NB4 (cell line): ENCODE measurements at regions not wholly inside any gene's neighbourhood (a gene's known extent, or its start where the extent isn't known, plus 50 kb on each side); places are given as distances from the start of the nearest gene placed in this dataset.

Source experiments
- DNase-seq: peaks from one replicate; pipeline ENCODE4 v3.0.0; 2010; ENCODE audit warnings: low read depth
- H3K4me3 ChIP-seq: one replicate; pipeline ENCODE4 v1.5.1; 2011; ENCODE audit warnings: mild to moderate bottlenecking, low read depth, low read length, moderate library complexity
- CTCF ChIP-seq: IDR thresholded peaks from one replicate; pipeline ENCODE4 v1.5.1; 2012; ENCODE audit warnings: low read depth, low read length
- MAX ChIP-seq: IDR thresholded peaks from 2 replicates; pipeline ENCODE4 v1.6.1; 2011; ENCODE audit warnings: low read depth, low read length
- MYC ChIP-seq: IDR thresholded peaks from 2 replicates; pipeline ENCODE4 v1.6.1; 2011; ENCODE audit warnings: low read depth, low read length
- POLR2A ChIP-seq: IDR thresholded peaks from 2 replicates; pipeline ENCODE4 v1.6.1; 2011; ENCODE audit warnings: mild to moderate bottlenecking; ENCODE audit not compliant: insufficient read length; ENCODE audit errors: extremely low read depth

GRCh38 chr3:102225005-102225404 is 209.8 kb upstream of the ZPLD1 start:
- no peak for DNase-seq
- TF ChIP-seq MAX: no peak
- H3K4me3 ChIP-seq: no peak overlapping the region

GRCh38 chr3:102225407-102226132 is 209.2 kb upstream of the ZPLD1 start:
- H3K4me3 ChIP-seq: no peak overlapping the region
- TF ChIP-seq POLR2A (no peak), MAX (no peak), MYC (no peak), CTCF (peak; percentile 17)
- peak; percentile 51 for DNase-seq

- no peak for DNase-seq
- no peak for TF ChIP-seq MYC
- no peak for TF ChIP-seq MAX
- no peak for TF ChIP-seq POLR2A
- TF ChIP-seq CTCF: no peak
Measured at GRCh38 chr3:102226463-102226862, 208.4 kb upstream of the ZPLD1 start.

GRCh38 chr3:102229062-102229655 is 205.7 kb upstream of the ZPLD1 start:
- peak; percentile 92 for TF ChIP-seq CTCF
- TF ChIP-seq MYC: no peak
- TF ChIP-seq MAX: no peak
- TF ChIP-seq POLR2A: no peak
- H3K4me3 ChIP-seq: no peak overlapping the region
- DNase-seq: peak; percentile 77

More at GRCh38 chr3:102226463-102226862, 208.4 kb upstream of the ZPLD1 start:
- H3K4me3 ChIP-seq: no peak overlapping the region

- DNase-seq: peak; percentile 8
- H3K4me3 ChIP-seq: no peak overlapping the region
- TF ChIP-seq MAX (no peak), MYC (no peak), POLR2A (no peak), CTCF (no peak)
Measured at GRCh38 chr3:102230057-102230456, 204.8 kb upstream of the ZPLD1 start.

GRCh38 chr3:102233881-102234280 is 200.9 kb upstream of the ZPLD1 start:
- H3K4me3 ChIP-seq: no peak overlapping the region
- peak; percentile 11 for DNase-seq
- TF ChIP-seq MAX: no peak
- no peak for TF ChIP-seq MYC
- no peak for TF ChIP-seq CTCF
- no peak for TF ChIP-seq POLR2A
